IMR-90 (cell line): ENCODE measurements at regions not wholly inside any gene's neighbourhood (a gene's known extent, or its start where the extent isn't known, plus 50 kb on each side); places are given as distances from the start of the nearest gene placed in this dataset.
A peak's percentile ranks its signal among the peaks of the same experiment; 100 is the strongest.

ENCODE experiments used
- ATAC-seq: fragments of 200-7000 bp; cut with Tn5 transposase; 2 replicates; pipeline ENCODE4 v1.9.1; 2020; ENCODE audit warnings: low read depth, mild to moderate bottlenecking, moderate library complexity
- BruUV-seq: library from RNA; stranded (reverse); fragments of 400-500 nt; replicated peaks from 2 replicates; lab custom pipeline; 2021; lab: Mats Ljungman, UMichigan
- CTCF ChIA-PET: fragments of 300-600 bp; formaldehyde crosslinking; extraction: SDS; loops from one replicate; lab custom pipeline; 2021; ENCODE audit warnings: antibody characterized with exemption; lab: Yijun Ruan, JAX
- POLR2A ChIA-PET: fragments of 300-600 bp; sonication (Branson Sonifier 250); formaldehyde crosslinking; loops from one replicate; lab custom pipeline; 2022; ENCODE audit warnings: antibody characterized with exemption; ENCODE audit not compliant: unreplicated experiment; lab: Charles Lee
- DNase-seq: peaks from one replicate; pipeline ENCODE4 v3.0.0; 2013
- H2AFZ ChIP-seq: replicated peaks from 2 replicates; pipeline ENCODE3; 2013; ENCODE audit warnings: low read length, mild to moderate bottlenecking; ENCODE audit not compliant: poor library complexity
- H2AK5ac ChIP-seq: 2 replicates; pipeline ENCODE4 v1.6.1; 2013; ENCODE audit warnings: low read depth, low read length, inconsistent platforms
- H2AK9ac ChIP-seq: replicated peaks from 2 replicates; pipeline ENCODE3; 2013; ENCODE audit warnings: mild to moderate bottlenecking, low read depth, low read length, moderate library complexity; ENCODE audit not compliant: poor library complexity
- H2BK120ac ChIP-seq: 2 replicates; pipeline ENCODE4 v1.6.1; 2013; ENCODE audit warnings: low read depth, low read length, inconsistent platforms
- H2BK15ac ChIP-seq: 3 replicates; pipeline ENCODE4 v1.6.1; 2013; ENCODE audit warnings: low read depth, low read length, inconsistent platforms
- H2BK20ac ChIP-seq: 2 replicates; pipeline ENCODE4 v1.6.1; 2013; ENCODE audit warnings: low read depth, mild to moderate bottlenecking, inconsistent platforms, low read length, moderate library complexity
- H2BK5ac ChIP-seq: 2 replicates; pipeline ENCODE4 v1.6.1; 2013; ENCODE audit warnings: mild to moderate bottlenecking, low read depth, low read length, inconsistent platforms; ENCODE audit not compliant: poor library complexity, severe bottlenecking
- H3K14ac ChIP-seq: replicated peaks from 2 replicates; pipeline ENCODE4 v1.6.1; 2013; ENCODE audit warnings: low read depth, low read length, inconsistent platforms
- H3K18ac ChIP-seq: 2 replicates; pipeline ENCODE4 v1.6.1; 2013; ENCODE audit warnings: low read depth, low read length, control low read depth
- H3K23ac ChIP-seq: 2 replicates; pipeline ENCODE4 v1.6.1; 2013; ENCODE audit warnings: low read depth, low read length, inconsistent platforms
- H3K27ac ChIP-seq: 2 replicates; pipeline ENCODE4 v1.5.1; 2013; ENCODE audit warnings: mild to moderate bottlenecking, control low read depth, low read length; ENCODE audit not compliant: insufficient read depth
- H3K27me3 ChIP-seq: 2 replicates; pipeline ENCODE4 v1.6.1; 2013; ENCODE audit warnings: low read length; ENCODE audit not compliant: control insufficient read depth, insufficient read depth
- H3K36me3 ChIP-seq: 2 replicates; pipeline ENCODE4 v1.6.1; 2013; ENCODE audit warnings: low read length, mixed read lengths; ENCODE audit not compliant: control insufficient read depth, insufficient read depth
- H3K4ac ChIP-seq: 2 replicates; pipeline ENCODE4 v1.6.1; 2013; ENCODE audit warnings: low read depth, low read length, inconsistent platforms
- H3K4me1 ChIP-seq: 2 replicates; pipeline ENCODE4 v1.6.1; 2013; ENCODE audit warnings: low read length, mixed read lengths; ENCODE audit not compliant: control insufficient read depth, insufficient read depth
- H3K4me2 ChIP-seq: 2 replicates; pipeline ENCODE4 v1.6.1; 2013; ENCODE audit warnings: low read depth, mild to moderate bottlenecking, control low read depth, low read length, moderate library complexity
- H3K4me3 ChIP-seq: 2 replicates; pipeline ENCODE4 v1.5.1; 2013; ENCODE audit warnings: low read depth, mild to moderate bottlenecking, control low read depth, low read length, moderate library complexity; ENCODE audit not compliant: insufficient read depth
- H3K56ac ChIP-seq: 2 replicates; pipeline ENCODE4 v1.6.1; 2013; ENCODE audit warnings: low read length, inconsistent platforms; ENCODE audit not compliant: insufficient read depth; ENCODE audit errors: extremely low read depth
- H3K79me1 ChIP-seq, 2 experiments: 2 replicates each; pipeline ENCODE4 v1.6.1; 2013; ENCODE audit warnings: low read length in 2 of 2, inconsistent platforms in 1 of 2, low read depth in 1 of 2
- H3K9ac ChIP-seq: 2 replicates; pipeline ENCODE4 v1.6.1; 2013; ENCODE audit warnings: low read depth, low read length, control low read depth
- H3K9me1 ChIP-seq: 2 replicates; pipeline ENCODE4 v1.6.1; 2013; ENCODE audit warnings: low read length, inconsistent platforms; ENCODE audit not compliant: insufficient read depth
- H3K9me3 ChIP-seq: 2 replicates; pipeline ENCODE4 v1.6.1; 2013; ENCODE audit warnings: low read length; ENCODE audit not compliant: control insufficient read depth, insufficient read depth
- H4K20me1 ChIP-seq: 2 replicates; pipeline ENCODE4 v1.6.1; 2013; ENCODE audit warnings: low read length, inconsistent platforms; ENCODE audit not compliant: insufficient read depth
- H4K5ac ChIP-seq: 2 replicates; pipeline ENCODE4 v1.6.1; 2013; ENCODE audit warnings: mild to moderate bottlenecking, low read depth, low read length, control low read depth
- H4K8ac ChIP-seq, 2 experiments: 2 replicates each; pipeline ENCODE4 v1.6.1; 2013; ENCODE audit warnings: low read depth in 2 of 2, low read length in 2 of 2, control low read depth in 1 of 2, inconsistent platforms in 1 of 2
- H4K91ac ChIP-seq: 2 replicates; pipeline ENCODE4 v1.6.1; 2013; ENCODE audit warnings: low read depth, low read length, inconsistent platforms; ENCODE audit not compliant: insufficient read depth
- BHLHE40 ChIP-seq: fragments of 150-350 bp; IDR thresholded peaks from 2 replicates; pipeline ENCODE4 v1.6.1; 2016; ENCODE audit warnings: mild to moderate bottlenecking, low read depth, low read length
- CEBPB ChIP-seq: IDR thresholded peaks from 2 replicates; pipeline ENCODE4 v1.6.1; 2012; ENCODE audit warnings: low read depth, low read length, improper control_type of control experiment
- CHD1 ChIP-seq: IDR thresholded peaks from 2 replicates; pipeline ENCODE4 v1.6.1; 2012; ENCODE audit warnings: low read depth, low read length, improper control_type of control experiment
- MAFK ChIP-seq: IDR thresholded peaks from 2 replicates; pipeline ENCODE4 v1.6.1; 2012; ENCODE audit warnings: low read depth, low read length, improper control_type of control experiment
- MAZ ChIP-seq: IDR thresholded peaks from 2 replicates; pipeline ENCODE4 v1.6.1; 2012; ENCODE audit warnings: low read depth, mild to moderate bottlenecking, low read length, improper control_type of control experiment, moderate library complexity, borderline replicate concordance
- NFE2L2 ChIP-seq: fragments of 150-350 bp; IDR thresholded peaks from 2 replicates; pipeline ENCODE4 v1.6.1; 2016; ENCODE audit warnings: low read depth, mild to moderate bottlenecking, low read length
- POLR2A ChIP-seq: IDR thresholded peaks from 2 replicates; pipeline ENCODE4 v1.6.1; 2012; ENCODE audit warnings: mild to moderate bottlenecking, low read depth, low read length
- RAD21 ChIP-seq: IDR thresholded peaks from 2 replicates; pipeline ENCODE4 v1.6.1; 2012; ENCODE audit warnings: low read length, improper control_type of control experiment
- RCOR1 ChIP-seq: IDR thresholded peaks from 2 replicates; pipeline ENCODE4 v1.6.1; 2012; ENCODE audit warnings: mild to moderate bottlenecking, low read length, improper control_type of control experiment; ENCODE audit not compliant: insufficient replicate concordance
- RFX5 ChIP-seq: IDR thresholded peaks from 2 replicates; pipeline ENCODE4 v1.8.0; 2012; ENCODE audit warnings: low read depth, mild to moderate bottlenecking, low read length, moderate library complexity
- SMC3 ChIP-seq: fragments of 150-350 bp; IDR thresholded peaks from 2 replicates; pipeline ENCODE4 v1.6.1; 2016; ENCODE audit warnings: low read depth, mild to moderate bottlenecking, antibody characterized with exemption, low read length, moderate library complexity
- WGBS, 2 experiments: methylation state at CpG; one replicate each; pipeline versions ENCODE4 v1.1.5 to v1.1.7; 2013; ENCODE audit warnings: missing lambda C conversion rate in 2 of 2; ENCODE audit not compliant: insufficient read length in 1 of 2; ENCODE audit errors: extremely low coverage in 2 of 2; 5-methylcytosine and 5-hydroxymethylcytosine counted together
- dilution Hi-C: fragments of 300-500 bp; cut with HindIII; formaldehyde crosslinking; loops from one replicate; pipeline ENCODE4 v1.14.3; 2018; ENCODE audit warnings: low sequenced_read_pairs; ENCODE audit not compliant: unreplicated experiment
- in situ Hi-C: fragments of 300-500 bp; cut with MboI; formaldehyde crosslinking; loops from 3 replicates; pipeline ENCODE4 v1.14.3; 2019; ENCODE audit warnings: low sequenced_read_pairs, inconsistent platforms, mixed read lengths
- intact Hi-C: fragments of 100-400 bp; cut with micrococcal nuclease; formaldehyde crosslinking; loops from 2 replicates; pipeline ENCODE4 v1.10.0; 2022
- TF ChIP-seq, protein P1 (sequence below): conservative IDR thresholded peaks from 2 replicates; pipeline ENCODE4 v1.5.1; 2012; ENCODE audit warnings: mild to moderate bottlenecking, low read depth, low read length, improper control_type of control experiment

DNA sequence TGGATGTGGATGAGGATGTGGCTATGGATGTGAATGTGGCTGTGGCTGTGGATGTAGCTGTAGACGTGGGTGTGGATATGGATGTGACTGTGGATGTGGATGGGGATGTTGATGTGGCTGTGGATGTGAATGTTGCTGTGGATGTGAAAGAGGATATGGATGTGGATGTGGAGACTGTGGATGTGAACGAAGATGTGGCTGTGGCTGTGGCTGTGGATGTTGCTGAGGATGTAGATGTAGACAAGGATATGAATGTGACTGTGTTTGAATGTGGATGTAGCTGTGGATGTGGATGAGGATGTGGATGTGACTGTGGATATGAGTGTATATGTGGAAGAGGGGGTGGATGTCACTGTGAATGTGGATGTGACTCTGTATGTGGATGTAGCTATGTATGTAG is 884.6 kb upstream of the CHAC2 start:
- no peaks in the 10 kb centered on the region for H3K36me3 ChIP-seq
- POLR2A ChIA-PET = no interaction called here
- H4K5ac ChIP-seq = peak overlapping the region; percentile 81; the same call in 1 of the 2 replicates
- no peak for ATAC-seq
- no peaks in the 10 kb centered on the region for H3K27me3 ChIP-seq
- dilution Hi-C loops = no loop called here
- peak overlapping the region; percentile 71 for H3K4ac ChIP-seq
- no peak overlapping the region for H3K4me2 ChIP-seq
- H3K14ac ChIP-seq = no peak overlapping the region; the same call in 1 of the 2 replicates
- peak overlapping the region; percentile 9 for H2BK5ac ChIP-seq
- no peak overlapping the region for H3K9ac ChIP-seq
- H2AFZ ChIP-seq = no peak overlapping the region
- H2BK15ac ChIP-seq = peak overlapping the region; percentile 33; the same call in 2 of the 3 replicates
- no peaks in the 10 kb centered on the region for H4K20me1 ChIP-seq
- in situ Hi-C loops = no loop called here
- no peak overlapping the region for H3K4me3 ChIP-seq
- WGBS, 2 experiments = 80% methylated on average over 2 of the region's 2 CpGs; no CpG with 5 or more reads in 1 of the 2 experiments
- peaks cover 9% of the 10 kb centered on the region for H3K4me1 ChIP-seq
- TF ChIP-seq MAFK = no peak
- TF ChIP-seq RCOR1 = no peak
- TF ChIP-seq, protein P1, sequence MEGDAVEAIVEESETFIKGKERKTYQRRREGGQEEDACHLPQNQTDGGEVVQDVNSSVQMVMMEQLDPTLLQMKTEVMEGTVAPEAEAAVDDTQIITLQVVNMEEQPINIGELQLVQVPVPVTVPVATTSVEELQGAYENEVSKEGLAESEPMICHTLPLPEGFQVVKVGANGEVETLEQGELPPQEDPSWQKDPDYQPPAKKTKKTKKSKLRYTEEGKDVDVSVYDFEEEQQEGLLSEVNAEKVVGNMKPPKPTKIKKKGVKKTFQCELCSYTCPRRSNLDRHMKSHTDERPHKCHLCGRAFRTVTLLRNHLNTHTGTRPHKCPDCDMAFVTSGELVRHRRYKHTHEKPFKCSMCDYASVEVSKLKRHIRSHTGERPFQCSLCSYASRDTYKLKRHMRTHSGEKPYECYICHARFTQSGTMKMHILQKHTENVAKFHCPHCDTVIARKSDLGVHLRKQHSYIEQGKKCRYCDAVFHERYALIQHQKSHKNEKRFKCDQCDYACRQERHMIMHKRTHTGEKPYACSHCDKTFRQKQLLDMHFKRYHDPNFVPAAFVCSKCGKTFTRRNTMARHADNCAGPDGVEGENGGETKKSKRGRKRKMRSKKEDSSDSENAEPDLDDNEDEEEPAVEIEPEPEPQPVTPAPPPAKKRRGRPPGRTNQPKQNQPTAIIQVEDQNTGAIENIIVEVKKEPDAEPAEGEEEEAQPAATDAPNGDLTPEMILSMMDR = no peak
- no peak for TF ChIP-seq BHLHE40
- no peak for TF ChIP-seq CHD1
- no peak for TF ChIP-seq RAD21
- TF ChIP-seq NFE2L2 = no peak
- no peak for TF ChIP-seq RFX5
- TF ChIP-seq MAZ = no peak
- no peak for TF ChIP-seq CEBPB
- TF ChIP-seq SMC3 = no peak
- TF ChIP-seq POLR2A = no peak
- H3K9me1 ChIP-seq = peaks cover 4% of the 10 kb centered on the region; the same call in 1 of the 2 replicates
- H3K23ac ChIP-seq = no peak overlapping the region
- H3K79me1 ChIP-seq = no peaks in the 10 kb centered on the region
- no TSS peak for BruUV-seq
- peak overlapping the region; percentile 22 for H2AK5ac ChIP-seq
- CTCF ChIA-PET = no interaction called here
- no peaks in the 10 kb centered on the region for H3K9me3 ChIP-seq
- intact Hi-C loops = no loop called here
- no peak overlapping the region for H2AK9ac ChIP-seq
- H4K8ac ChIP-seq = no peak overlapping the region; a peak in 1 of 4 replicates
- H3K27ac ChIP-seq = no peak overlapping the region
- no peak overlapping the region for H3K56ac ChIP-seq
- H2BK20ac ChIP-seq = peak overlapping the region; percentile 50; the same call in 1 of the 2 replicates
- no peak for DNase-seq
- H2BK120ac ChIP-seq = peak overlapping the region; percentile 42; the same call in 1 of the 2 replicates
- H3K18ac ChIP-seq = peak overlapping the region; percentile 54; the same call in 1 of the 2 replicates
- H4K91ac ChIP-seq = peak overlapping the region; percentile 59; the same call in 1 of the 2 replicates
